Calu3 (cell line): ENCODE measurements at regions not wholly inside any gene's neighbourhood (a gene's known extent, or its start where the extent isn't known, plus 50 kb on each side); places are given as distances from the start of the nearest gene placed in this dataset.

ENCODE experiments used
- BruUV-seq: library from RNA; stranded (reverse); fragments of 400-500 nt; replicated peaks from 2 replicates; lab custom pipeline; 2021; lab: Mats Ljungman, UMichigan
- CTCF ChIA-PET: fragments of 300-600 bp; sonication (Branson Sonifier 250); formaldehyde crosslinking; loops from one replicate; lab custom pipeline; 2022; ENCODE audit warnings: antibody characterized with exemption; lab: Charles Lee
- DNase-seq: peaks from one replicate; pipeline ENCODE4 v3.0.0; 2022
- H3K27ac Mint-ChIP-seq: one replicate; pipeline ENCODE4 v1.8.0; 2022; ENCODE audit warnings: mixed read lengths; ENCODE audit not compliant: unreplicated experiment
- H3K27me3 Mint-ChIP-seq: one replicate; pipeline ENCODE4 v1.8.0; 2022; ENCODE audit warnings: mixed read lengths; ENCODE audit not compliant: unreplicated experiment
- H3K36me3 Mint-ChIP-seq: one replicate; pipeline ENCODE4 v1.8.0; 2022; ENCODE audit warnings: mild to moderate bottlenecking, moderate library complexity, mixed read lengths; ENCODE audit not compliant: insufficient read depth, unreplicated experiment
- H3K4me1 Mint-ChIP-seq: one replicate; pipeline ENCODE4 v1.8.0; 2022; ENCODE audit warnings: mild to moderate bottlenecking, low read depth, mixed read lengths; ENCODE audit not compliant: unreplicated experiment
- H3K4me3 Mint-ChIP-seq: one replicate; pipeline ENCODE4 v1.8.0; 2022; ENCODE audit warnings: mild to moderate bottlenecking, low read depth, moderate library complexity, mixed read lengths; ENCODE audit not compliant: unreplicated experiment
- H3K9me3 Mint-ChIP-seq: one replicate; pipeline ENCODE4 v1.8.0; 2022; ENCODE audit warnings: low read depth, mixed read lengths; ENCODE audit not compliant: unreplicated experiment
- CTCF ChIP-seq: fragments of 200-600 bp; IDR thresholded peaks from one replicate; pipeline ENCODE4 v1.8.0; 2022; ENCODE audit warnings: antibody characterized with exemption; ENCODE audit not compliant: unreplicated experiment
- intact Hi-C: fragments of 100-400 bp; cut with micrococcal nuclease; formaldehyde crosslinking; loops from one replicate; pipeline ENCODE4 v1.10.0; 2022; ENCODE audit not compliant: unreplicated experiment

GRCh38 chr5:115428676-115429075 is 115.9 kb downstream of the FEM1C start:
- no peaks in the 10 kb centered on the region for H3K36me3 Mint-ChIP-seq
- no peaks in the 10 kb centered on the region for H3K27me3 Mint-ChIP-seq
- DNase-seq, result no peak

GRCh38 chr5:115428248-115428647 is 116.3 kb downstream of the FEM1C start:
- no peaks in the 10 kb centered on the region for H3K27me3 Mint-ChIP-seq
- intact Hi-C loops, result no loop called here

More at GRCh38 chr5:115428676-115429075, 115.9 kb downstream of the FEM1C start:
- H3K27ac Mint-ChIP-seq, result no peak overlapping the region
- BruUV-seq, result no TSS peak
- intact Hi-C loops, result no loop called here
- H3K4me1 Mint-ChIP-seq, result peaks cover 47% of the 10 kb centered on the region
- no peaks in the 10 kb centered on the region for H3K9me3 Mint-ChIP-seq
- CTCF ChIA-PET, result interaction anchor here (2.8 kb wide), 1 partner anchor 9 kb away, joined by 10 read pairs; no protein-coding TSS in a partner anchor
- TF ChIP-seq CTCF, result no peak
- no peak overlapping the region for H3K4me3 Mint-ChIP-seq

GRCh38 chr5:115424446-115424845 is 120.1 kb downstream of the FEM1C start:
- Mint-ChIP-seq H3K4me1 (peaks cover 44% of the 10 kb centered on the region), H3K27me3 (no peaks in the 10 kb centered on the region), H3K36me3 (no peaks in the 10 kb centered on the region), H3K27ac (no peak overlapping the region), H3K9me3 (no peaks in the 10 kb centered on the region), H3K4me3 (no peak overlapping the region)
- TF ChIP-seq CTCF, result no peak
- CTCF ChIA-PET, result interaction anchor here (0.6 kb wide), 2 partner anchors 48 to 187 kb away, joined by 4 read pairs; no protein-coding TSS in a partner anchor
- no peak for DNase-seq
- no TSS peak for BruUV-seq
- intact Hi-C loops, result no loop called here

More at GRCh38 chr5:115428248-115428647, 116.3 kb downstream of the FEM1C start:
- no peak for TF ChIP-seq CTCF
- BruUV-seq, result no TSS peak
- no peaks in the 10 kb centered on the region for H3K36me3 Mint-ChIP-seq
- no peak overlapping the region for H3K4me3 Mint-ChIP-seq
- no peaks in the 10 kb centered on the region for H3K9me3 Mint-ChIP-seq
- DNase-seq, result no peak
- no peak overlapping the region for H3K27ac Mint-ChIP-seq
- CTCF ChIA-PET, result no interaction called here
- H3K4me1 Mint-ChIP-seq, result peaks cover 47% of the 10 kb centered on the region

- no peak for TF ChIP-seq CTCF
- Mint-ChIP-seq H3K4me3 (no peak overlapping the region), H3K9me3 (peaks cover under 1% of the 10 kb centered on the region), H3K4me1 (peaks cover 44% of the 10 kb centered on the region), H3K27me3 (no peaks in the 10 kb centered on the region), H3K27ac (no peak overlapping the region), H3K36me3 (peaks cover 1% of the 10 kb centered on the region)
- intact Hi-C loops, result no loop called here
- no TSS peak for BruUV-seq
- CTCF ChIA-PET, result interaction anchor here (0.6 to 0.8 kb wide), 3 partner anchors 43 to 188 kb away, joined by 3 to 4 read pairs (median 4); no protein-coding TSS in a partner anchor
- DNase-seq, result no peak
Observed at GRCh38 chr5:115424030-115424429, 120.5 kb downstream of the FEM1C start.
